Activated naive CD4-positive, alpha-beta T cell treated with anti-CD3 and anti-CD28 coated beads, Interleukin-2, amount 50 U/mL, for 16 hours (primary cell): ENCODE measurements at regions not wholly inside any gene's neighbourhood (a gene's known extent, or its start where the extent isn't known, plus 50 kb on each side); places are given as distances from the start of the nearest gene placed in this dataset.
A peak's percentile ranks its signal among the peaks of the same experiment; 100 is the strongest.

Source experiments
- DNase-seq: peaks from one replicate; pipeline ENCODE4 v3.0.0-alpha.2; 2020

GRCh38 chr6:53744321-53744720, 50.5 kb upstream of the LRRC1 start:
- no peak for DNase-seq

DNA sequence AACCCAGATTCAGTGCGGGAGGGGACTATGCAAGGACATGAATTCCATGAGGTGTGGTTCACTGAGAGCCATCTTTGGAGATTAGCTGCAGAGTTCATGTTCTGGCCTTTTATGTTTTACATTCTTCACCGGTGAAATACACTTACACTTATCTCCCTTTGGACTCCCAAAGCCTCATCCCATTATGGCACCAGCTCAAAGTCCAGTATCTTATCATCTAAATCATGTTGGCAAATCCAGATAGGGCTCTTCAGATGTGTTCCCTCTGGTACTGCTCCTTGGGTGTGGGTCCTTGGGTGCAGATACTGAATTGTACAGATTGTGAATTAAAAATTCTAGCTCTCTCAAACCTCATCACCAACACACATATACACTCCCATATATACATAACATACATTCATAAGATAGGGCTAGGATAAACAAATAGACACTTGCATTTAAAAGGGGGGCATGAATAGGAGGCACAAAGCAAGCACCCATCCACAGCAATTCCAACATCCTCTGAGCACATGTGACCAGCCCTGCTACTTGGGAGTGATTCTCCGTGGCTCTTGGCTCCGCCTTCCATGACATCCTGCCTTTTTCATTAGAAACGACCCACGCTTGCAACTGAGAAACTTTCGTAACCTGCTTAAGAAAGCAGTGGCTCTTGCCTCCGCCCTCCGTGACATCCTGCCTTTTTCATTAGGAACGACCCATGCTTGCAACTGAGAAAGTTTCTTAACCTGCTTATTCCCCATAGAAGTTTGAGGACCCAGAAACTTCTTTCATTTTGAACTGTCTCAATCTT, 53.6 kb upstream of the LRRC1 start:
- peak; percentile 15 for DNase-seq

DNA sequence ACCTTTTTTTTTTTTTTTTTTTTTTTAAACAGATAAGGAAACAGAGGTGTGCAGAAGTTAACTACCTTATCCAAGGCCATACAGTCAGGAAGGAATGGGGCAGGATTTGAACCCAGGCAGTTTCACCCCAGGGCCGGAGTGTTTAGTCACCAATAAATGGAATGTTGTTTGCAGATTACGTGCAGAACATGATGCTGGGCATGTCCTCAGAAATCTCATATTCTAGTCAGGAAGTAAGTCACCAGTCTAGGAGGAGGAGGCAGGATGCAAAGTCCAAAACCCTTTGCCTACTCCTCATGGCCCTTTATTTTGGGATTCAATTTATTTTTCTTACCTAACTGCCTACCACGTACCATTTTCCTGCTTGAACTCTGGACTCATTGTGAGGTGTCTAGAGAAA, 57.1 kb upstream of the LRRC1 start:
- no peak for DNase-seq

- DNase-seq = no peak
These were observed 58.9 kb upstream of the LRRC1 start for GRCh38 chr6:53735896-53736295.

GRCh38 chr6:53734473-53735299, 60.1 kb upstream of the LRRC1 start:
- no peak for DNase-seq

GRCh38 chr6:53731866-53732636, 62.8 kb upstream of the LRRC1 start:
- DNase-seq = no peak

- no peak for DNase-seq
These were observed 64.0 kb upstream of the LRRC1 start for GRCh38 chr6:53730767-53731166.

DNA sequence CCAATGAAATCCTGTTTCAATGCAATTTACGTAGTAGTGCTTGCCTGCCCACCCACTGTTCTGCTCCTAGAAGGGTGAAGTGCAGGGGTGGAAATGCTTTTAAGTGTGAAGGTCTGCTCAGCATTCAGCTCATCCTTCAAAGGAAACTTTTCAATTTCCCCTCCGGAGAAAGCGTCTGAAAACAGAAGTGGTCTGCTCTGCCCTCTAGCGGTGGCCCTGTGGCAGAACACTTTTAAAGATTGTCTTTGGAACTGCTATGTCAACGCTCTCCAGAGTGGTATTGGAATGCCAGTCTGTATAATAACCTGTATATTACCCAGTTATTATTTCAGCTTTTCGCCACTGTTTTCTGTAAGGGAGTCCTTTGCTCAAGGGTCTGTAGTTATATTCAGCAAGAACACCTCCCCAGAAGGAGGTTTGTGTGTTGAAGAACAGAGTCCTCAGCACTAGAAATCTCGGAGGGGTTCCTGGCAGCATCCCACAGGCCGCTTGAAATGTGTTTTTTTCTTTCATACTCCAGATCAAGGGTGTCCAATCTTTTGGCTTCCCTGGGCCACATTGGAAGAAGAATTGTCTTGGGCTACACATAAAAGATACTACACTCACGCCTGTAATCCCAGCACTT, 63.1 kb upstream of the KLHL31 start:
- peak; percentile 48 for DNase-seq

- DNase-seq = no peak
These were observed 62.2 kb upstream of the KLHL31 start for GRCh38 chr6:53727748-53728147.

DNA sequence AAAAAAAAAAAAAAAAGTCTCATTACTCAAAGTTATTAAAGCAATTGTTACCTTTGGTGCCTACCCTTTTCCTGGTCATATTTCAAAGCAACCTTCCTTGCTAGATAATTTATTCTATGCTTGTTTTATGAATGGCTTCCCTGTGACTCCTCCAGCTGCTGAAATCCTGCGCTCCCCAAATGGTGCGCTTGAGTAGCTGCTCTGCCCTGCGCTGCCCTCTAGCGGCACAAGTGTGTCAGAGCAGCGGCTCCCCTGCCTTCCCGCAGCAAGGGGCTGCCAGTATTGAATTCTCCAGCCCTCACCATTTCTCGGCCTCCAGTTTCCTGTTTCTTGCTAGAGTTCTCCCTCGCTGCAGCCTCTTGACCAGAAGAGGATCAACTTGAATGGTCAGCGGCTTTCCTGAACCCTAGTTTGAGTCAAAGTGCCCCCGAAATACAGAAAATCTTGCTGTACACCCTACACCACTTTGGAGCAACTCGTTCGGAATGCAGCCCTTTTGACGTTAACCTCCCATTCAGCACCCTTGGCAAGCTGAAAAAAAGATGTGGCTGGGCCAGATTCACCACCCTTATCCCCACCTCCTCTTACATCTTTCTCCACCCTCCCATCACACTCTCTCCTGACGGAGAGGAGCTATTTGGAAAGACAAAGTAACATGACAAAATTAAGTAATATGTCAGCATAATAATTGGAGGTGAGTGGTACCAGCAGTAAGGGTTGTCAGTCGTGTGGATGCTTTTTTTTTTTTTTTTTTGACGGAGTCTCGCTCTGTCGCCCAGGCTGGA, 60.4 kb upstream of the KLHL31 start:
- peak; percentile 77 for DNase-seq

GRCh38 chr6:53724501-53724900, 58.9 kb upstream of the KLHL31 start:
- no peak for DNase-seq

- DNase-seq = no peak
These were observed 57.8 kb upstream of the KLHL31 start for GRCh38 chr6:53723331-53723730.

DNA sequence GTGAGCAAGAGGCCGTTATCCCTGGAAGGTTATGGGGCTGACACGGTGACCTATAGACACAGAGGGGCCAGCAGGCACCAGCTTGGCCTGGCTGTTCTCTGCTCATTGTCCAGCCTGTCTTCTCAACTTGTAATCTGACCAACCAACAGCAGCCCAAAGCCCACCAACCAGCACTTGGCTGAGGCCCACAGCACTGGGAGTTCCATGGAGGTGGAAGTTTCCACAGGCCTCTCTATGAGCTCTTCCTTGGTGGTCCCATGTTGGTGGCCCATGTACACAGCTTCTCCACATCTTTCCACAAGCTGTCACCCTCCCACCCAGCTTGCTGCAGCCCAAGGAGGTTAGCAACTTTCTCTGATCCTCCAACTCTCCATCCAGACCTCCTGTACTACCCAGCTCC, 56.2 kb upstream of the KLHL31 start:
- DNase-seq = no peak

- no peak for DNase-seq
These were observed 53.3 kb upstream of the KLHL31 start for GRCh38 chr6:53718597-53719460.

GRCh38 chr6:53717566-53717965, 52.0 kb upstream of the KLHL31 start:
- no peak for DNase-seq

GRCh38 chr6:53715434-53715833, 49.9 kb upstream of the KLHL31 start:
- no peak for DNase-seq
